GM18951 (cell line): ENCODE measurements at regions not wholly inside any gene's neighbourhood (a gene's known extent, or its start where the extent isn't known, plus 50 kb on each side); places are given as distances from the start of the nearest gene placed in this dataset.

ENCODE experiments used
- POLR2A ChIP-seq: IDR thresholded peaks from 4 replicates; pipeline ENCODE4 v1.6.1; 2011; ENCODE audit warnings: mild to moderate bottlenecking; ENCODE audit not compliant: insufficient read length, insufficient read depth; ENCODE audit errors: extremely low read depth
- in situ Hi-C: fragments of 300-500 bp; cut with MboI; formaldehyde crosslinking; loops from one replicate; pipeline ENCODE4 v1.12.0; 2022; ENCODE audit warnings: low sequenced_read_pairs, mixed read lengths, inconsistent platforms; ENCODE audit not compliant: unreplicated experiment

DNA sequence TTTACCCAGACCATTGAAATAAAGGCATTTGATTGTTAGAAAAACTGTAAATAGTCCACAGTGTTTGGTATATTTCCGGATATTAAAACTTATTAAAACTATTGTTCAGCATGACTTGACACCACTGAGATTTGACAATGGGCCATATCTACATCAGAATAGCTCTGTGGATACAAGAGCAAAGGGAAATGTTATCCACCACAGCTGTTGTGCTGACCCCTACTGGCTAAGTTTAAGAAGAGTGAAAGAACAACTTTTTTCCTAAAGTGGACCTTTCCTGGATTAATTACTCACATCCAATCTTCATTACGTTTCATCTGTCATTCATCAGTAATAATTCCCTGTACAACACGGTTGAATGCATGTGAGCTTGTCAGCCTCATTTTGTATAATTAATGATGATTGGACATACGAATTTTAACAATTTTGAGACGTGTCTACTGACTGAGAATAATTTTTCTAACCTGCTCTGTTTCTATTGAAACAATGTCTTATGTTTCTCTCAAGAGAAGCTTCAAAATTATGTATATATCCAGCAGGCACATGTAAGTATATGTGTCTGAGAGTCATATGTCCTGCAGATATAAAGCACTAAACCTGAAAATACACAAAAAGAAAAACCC is 1952.6 kb downstream of the MAT2B start:
- in situ Hi-C loops = no loop called here
- no peak for TF ChIP-seq POLR2A

DNA sequence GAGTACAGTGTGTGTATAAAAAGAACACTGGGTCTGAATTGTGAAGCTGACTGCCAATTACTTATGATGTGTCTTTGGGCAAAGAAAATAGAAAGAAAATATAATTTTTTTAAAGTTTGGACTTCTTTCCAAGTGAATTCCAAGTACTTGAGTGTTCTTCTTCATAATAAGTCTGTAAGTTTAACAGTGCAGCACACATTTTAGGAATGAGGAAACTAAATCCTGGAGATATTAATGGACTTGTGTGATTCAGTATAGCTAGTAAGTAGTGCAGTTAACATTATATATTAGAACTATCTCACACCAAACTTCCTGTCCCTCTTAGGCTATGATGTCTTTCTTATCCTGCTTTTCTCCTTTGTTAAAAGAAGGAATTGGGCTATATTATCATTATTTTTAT is 1953.8 kb downstream of the MAT2B start:
- TF ChIP-seq POLR2A = no peak
- in situ Hi-C loops = no loop called here

DNA sequence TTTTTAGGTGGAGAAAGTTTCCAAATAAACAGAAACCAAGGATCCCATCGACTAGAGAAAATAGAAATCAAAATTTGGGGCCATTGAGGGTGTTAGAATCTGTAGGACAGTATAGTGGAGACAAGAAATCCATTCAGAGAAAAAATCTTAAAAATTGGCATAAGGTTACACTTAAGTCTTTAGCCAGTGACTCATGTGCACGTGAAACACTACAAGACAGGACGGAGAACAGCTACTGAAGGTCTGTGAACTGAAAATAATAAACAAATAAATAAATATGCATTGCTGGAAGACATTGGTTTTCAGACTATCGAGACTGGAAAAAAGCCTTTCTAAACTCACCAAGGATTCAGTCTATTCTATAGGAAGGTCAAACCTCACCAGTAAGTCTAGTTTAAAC is 1955.5 kb downstream of the MAT2B start:
- no peak for TF ChIP-seq POLR2A
- in situ Hi-C loops = no loop called here

DNA sequence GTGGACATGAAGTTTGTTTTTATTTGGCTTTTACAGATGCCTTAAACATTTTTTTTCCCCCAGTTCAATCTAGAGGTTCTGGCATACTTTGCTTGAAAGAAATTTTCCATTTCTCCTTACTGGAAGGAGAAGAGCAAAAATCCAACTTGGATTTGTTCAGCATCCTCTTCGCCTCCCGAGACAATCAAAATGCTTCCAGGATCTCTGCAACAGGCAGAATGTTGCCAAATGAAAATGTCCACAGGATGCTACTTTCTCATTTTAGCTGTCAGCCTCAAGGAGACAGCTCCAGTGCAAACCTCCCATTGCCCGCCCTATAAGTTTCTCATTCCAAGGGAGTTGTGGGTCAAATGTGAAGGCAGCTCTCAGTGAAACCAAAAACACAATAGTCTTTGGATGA is 1972.1 kb downstream of the MAT2B start:
- in situ Hi-C loops = no loop called here

DNA sequence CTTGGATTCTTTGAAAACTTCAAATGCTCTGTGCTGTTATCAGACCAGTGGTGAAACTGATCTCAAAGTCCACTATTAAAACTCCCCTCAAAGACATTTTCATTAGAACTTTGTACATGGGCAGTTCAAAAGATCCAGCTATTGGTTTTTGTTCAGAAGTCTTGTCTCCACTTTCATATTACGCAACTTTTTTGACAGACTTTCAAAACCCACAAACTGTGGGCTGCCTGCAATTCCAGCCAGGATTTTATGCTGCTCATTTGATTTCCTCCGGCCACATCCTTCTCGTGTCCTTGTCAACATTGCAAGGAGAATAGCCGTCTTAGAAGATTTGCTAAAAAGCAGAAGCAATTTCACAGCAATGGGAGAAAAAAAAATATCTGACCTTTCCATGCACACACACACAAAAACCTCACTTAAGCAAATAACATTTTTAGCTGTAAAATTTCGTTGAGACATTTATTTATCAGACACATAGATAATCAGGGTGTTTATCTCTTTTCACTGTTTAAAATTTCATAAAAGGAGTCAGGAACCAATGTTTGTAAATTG is 1990.5 kb downstream of the MAT2B start:
- in situ Hi-C loops = no loop called here

More for the DNA sequence above, 1972.1 kb downstream of the MAT2B start:
- no peak for TF ChIP-seq POLR2A

DNA sequence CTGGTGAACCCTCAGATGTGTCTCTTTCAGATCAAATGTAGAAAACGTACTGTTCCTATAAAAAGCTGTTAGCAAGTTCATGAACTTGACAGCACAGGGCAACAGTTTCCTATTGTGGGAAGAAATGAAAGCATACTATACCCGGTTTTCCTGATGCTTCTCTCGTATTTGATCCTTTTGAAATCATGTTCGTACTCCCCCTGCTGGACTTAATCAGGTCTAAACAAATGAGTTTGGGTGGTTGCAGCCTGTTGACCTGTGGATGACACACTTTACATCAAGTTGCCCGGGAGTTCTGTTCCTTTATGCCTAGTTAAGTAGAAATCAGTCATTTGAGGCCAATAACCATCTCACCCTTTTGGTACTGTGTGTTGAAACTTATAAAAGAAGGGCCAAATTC is 1992.3 kb downstream of the MAT2B start:
- TF ChIP-seq POLR2A = no peak
- in situ Hi-C loops = no loop called here

More for the DNA sequence above, 1990.5 kb downstream of the MAT2B start:
- no peak for TF ChIP-seq POLR2A

DNA sequence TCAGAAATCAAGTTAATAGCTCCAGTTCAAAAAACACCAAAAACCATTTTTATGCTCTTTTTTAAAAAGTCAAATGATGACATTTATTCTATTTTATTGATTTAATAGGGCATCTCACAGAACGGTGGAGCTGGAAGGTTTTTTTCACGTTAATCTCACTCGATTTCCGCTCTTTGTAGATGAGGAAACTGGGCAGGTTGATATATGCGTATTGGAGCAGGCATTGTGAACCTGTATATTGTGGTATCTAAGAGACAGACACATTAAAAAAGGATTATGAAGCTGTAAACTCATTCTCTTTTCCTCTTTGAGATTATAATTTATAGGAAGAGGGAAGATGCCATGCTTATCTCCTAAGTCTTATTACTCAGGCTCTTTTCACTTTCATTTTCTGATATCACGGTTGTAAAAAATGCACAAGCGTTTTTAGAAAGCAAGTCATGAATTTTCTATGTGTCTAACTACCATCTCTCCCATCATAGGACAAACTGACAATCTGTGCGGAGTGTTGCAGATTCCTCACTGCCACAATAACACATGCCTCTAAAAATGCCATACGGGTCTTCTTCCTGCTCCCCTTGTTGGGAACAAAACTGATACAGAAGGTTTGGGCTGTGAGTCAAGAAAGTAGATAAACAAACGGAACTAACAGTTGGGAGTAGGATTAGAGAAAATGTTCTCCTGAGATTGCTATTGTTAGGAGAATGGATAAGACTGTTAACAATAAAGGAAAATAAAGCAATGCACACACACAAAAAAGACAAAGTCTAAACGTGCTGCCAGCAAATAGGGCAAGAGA is 1997.7 kb downstream of the MAT2B start:
- in situ Hi-C loops = no loop called here
- no peak for TF ChIP-seq POLR2A

DNA sequence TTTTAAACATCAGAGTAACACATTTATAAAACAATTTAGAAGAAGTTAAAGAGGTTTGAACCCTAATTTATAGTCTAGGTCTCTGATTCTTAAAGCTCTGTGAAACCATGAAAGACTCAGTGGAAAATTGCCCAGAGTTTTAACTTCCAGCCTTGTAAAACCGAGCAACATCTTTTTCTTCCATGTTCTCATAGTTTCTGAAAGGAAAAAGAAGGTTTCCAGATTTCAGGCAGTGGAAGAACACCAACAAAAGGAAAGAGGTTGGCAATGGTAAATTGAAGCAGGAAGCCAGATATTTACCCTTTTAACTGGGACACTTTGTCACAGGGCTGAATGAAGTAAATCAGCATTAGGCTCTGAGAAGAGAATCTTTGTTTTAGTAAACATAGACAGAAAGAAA is 1999.3 kb downstream of the MAT2B start:
- no peak for TF ChIP-seq POLR2A
- in situ Hi-C loops = no loop called here

DNA sequence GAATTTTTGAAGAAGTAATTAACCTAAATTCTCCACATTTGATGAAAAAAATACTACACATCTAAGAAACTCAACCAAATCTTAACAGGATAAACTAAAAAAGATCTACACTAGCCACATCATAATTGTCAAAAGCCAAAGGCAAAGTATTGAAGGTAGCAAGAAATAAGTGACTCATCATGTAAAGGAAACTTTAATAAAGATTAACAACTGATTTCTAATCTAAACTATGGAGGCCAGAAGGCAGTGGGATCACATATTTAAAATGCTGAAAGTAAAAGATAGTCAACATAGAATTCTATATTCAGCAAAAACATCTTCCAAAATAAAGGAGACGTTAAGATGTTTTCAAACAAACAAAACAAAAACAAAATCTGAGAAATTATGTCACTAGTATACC is 2002.9 kb downstream of the MAT2B start:
- TF ChIP-seq POLR2A = no peak
- in situ Hi-C loops = no loop called here

DNA sequence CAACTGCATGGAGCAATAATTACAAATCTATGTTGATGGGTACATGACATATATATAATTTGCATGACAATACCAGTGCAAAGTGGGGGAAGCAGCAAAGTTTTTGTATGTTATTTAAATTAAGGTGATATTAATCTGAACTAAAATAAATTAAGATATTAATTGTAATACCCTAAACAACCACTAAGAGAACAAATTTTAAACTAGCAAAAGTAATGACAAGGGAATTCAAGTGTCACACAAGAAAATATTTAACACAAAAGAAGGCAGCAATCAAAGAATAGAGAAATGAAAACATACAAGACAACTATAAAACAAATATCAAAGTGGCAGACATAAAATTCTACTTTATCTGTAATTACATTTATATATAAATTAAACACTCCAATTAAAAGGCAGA is 2003.4 kb downstream of the MAT2B start:
- no peak for TF ChIP-seq POLR2A
- in situ Hi-C loops = no loop called here

DNA sequence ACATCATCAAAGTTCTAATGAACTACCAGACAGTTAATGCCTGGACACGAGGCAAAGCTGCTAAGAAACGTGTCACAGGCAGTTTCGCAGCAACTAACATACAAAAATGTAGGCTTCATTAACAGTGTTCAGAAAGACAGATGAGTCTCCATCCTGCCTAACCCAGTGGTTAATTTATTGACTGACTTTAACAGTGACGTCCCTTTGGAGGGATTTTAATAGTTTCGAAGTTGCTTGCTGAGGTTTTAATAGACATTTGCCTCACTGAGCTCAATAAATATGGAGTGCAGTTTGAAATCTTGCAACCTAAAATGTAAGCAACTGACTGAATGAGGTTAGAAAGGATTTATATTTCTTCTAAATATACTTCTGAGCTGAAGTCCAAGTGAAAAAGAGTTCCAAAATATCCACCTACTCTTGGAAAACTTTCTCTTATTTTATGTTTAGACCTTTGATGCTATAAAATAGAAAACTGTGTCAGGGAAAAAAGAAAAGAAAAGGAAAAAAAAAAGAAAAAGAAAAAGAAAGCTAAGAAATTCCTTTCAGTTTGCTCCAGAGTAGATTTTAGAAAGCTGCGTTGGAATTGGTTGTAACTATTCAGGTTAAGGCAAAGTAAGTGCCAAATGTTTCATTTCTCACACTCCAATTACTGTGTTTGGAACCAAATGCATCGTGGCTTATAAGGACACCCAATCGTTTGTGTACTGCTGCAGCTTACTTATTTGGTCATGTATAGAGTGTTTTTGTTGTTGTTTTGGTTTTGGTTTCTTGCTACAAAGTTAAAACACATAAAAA is 2016.6 kb downstream of the MAT2B start:
- in situ Hi-C loops = no loop called here
- TF ChIP-seq POLR2A = no peak

DNA sequence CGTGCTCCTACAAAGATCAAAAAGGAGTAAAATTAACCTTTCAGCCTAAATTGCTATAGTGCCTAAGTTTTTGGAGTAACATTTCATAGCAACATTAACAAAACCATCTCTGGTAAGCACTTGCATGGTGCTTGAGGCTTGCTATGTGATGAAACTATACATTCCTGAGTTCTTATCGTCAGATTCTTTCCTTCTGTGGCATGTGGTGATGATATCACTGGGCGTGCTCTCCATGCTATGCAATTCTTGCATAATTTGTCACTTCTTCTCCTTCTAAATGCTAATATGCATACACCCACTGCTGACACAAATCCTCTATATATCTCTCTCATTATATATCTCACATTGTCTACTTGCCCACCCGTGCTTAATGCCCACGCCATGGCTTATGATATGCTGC is 2019.9 kb downstream of the MAT2B start:
- TF ChIP-seq POLR2A = no peak
- in situ Hi-C loops = no loop called here

DNA sequence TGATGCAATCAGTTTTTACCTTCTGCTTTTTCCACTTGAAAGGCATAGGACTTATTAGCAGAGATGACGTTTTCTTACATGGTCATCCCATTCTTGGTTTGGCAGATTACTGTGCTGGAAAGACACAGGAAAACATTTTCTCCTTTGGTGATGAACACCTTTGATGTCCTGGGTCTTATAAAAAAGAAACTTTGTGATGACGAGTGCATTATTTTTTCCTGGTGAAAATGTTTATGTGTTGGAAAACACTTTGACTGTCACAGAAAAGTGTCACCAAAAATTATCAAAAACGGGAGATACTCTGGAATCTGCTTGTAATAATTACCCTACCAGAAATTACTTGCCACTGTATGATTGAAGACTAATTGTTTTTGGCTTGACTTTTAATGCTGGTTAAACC is 2020.9 kb downstream of the MAT2B start:
- TF ChIP-seq POLR2A = no peak
- in situ Hi-C loops = no loop called here
